Thoracic aorta (tissue), 2 donors: ENCODE measurements at regions not wholly inside any gene's neighbourhood (a gene's known extent, or its start where the extent isn't known, plus 50 kb on each side); places are given as distances from the start of the nearest gene placed in this dataset.

Experiments used
- ATAC-seq: fragments of 150-250 bp; one replicate; pipeline ENCODE4 v1.8.0; 2017; ENCODE audit warnings: low read depth; ENCODE audit not compliant: insufficient number of reproducible peaks, low FRiP score
- DNase-seq: peaks from one replicate; pipeline ENCODE4 v3.0.0-alpha.2; 2020; ENCODE audit warnings: low spot score
- H3K27ac ChIP-seq, 2 donors: fragments of 200-600 bp; sonication (generic); 1 replicate in 1 of 2; 2 replicates in 1 of 2; pipeline ENCODE4 v1.5.1; 2016; ENCODE audit warnings: mild to moderate bottlenecking in 2 of 2, moderate library complexity in 2 of 2
- H3K27me3 ChIP-seq: fragments of 200-600 bp; sonication (generic); replicated peaks from 2 replicates; pipeline ENCODE4 v1.6.0; 2016; ENCODE audit warnings: mild to moderate bottlenecking; ENCODE audit not compliant: insufficient read depth
- H3K36me3 ChIP-seq: fragments of 200-600 bp; sonication (generic); one replicate; pipeline ENCODE4 v1.5.1; 2016
- H3K4me1 ChIP-seq, 2 donors: fragments of 200-600 bp; sonication (generic); 1 replicate in 1 of 2; 2 replicates in 1 of 2; pipeline versions ENCODE4 v1.5.1 to v1.6.0; 2016; ENCODE audit warnings: low read depth in 2 of 2, mild to moderate bottlenecking in 1 of 2; ENCODE audit not compliant: control insufficient read depth in 1 of 2
- H3K4me3 ChIP-seq: fragments of 200-600 bp; sonication (generic); 2 replicates; pipeline ENCODE4 v1.5.1; 2016; ENCODE audit warnings: mild to moderate bottlenecking
- H3K9me3 ChIP-seq: fragments of 200-600 bp; sonication (generic); 2 replicates; pipeline ENCODE4 v1.5.1; 2016
- TF ChIP-seq, protein P1 (sequence below): fragments of 200-600 bp; sonication (generic); IDR thresholded peaks from one replicate; pipeline ENCODE4 v1.5.1; 2019; ENCODE audit warnings: antibody characterized with exemption

GRCh38 chr2:150931451-150931850, 330.2 kb downstream of the RBM43 start:
- Histone ChIP-seq H3K36me3 (no peaks in the 10 kb centered on the region), H3K9me3 (no peaks in the 10 kb centered on the region), H3K27me3 (no peaks in the 10 kb centered on the region), H3K4me1 (no peaks in the 10 kb centered on the region), H3K4me3 (no peak overlapping the region), H3K27ac (no peak overlapping the region)
- TF ChIP-seq, protein P1, sequence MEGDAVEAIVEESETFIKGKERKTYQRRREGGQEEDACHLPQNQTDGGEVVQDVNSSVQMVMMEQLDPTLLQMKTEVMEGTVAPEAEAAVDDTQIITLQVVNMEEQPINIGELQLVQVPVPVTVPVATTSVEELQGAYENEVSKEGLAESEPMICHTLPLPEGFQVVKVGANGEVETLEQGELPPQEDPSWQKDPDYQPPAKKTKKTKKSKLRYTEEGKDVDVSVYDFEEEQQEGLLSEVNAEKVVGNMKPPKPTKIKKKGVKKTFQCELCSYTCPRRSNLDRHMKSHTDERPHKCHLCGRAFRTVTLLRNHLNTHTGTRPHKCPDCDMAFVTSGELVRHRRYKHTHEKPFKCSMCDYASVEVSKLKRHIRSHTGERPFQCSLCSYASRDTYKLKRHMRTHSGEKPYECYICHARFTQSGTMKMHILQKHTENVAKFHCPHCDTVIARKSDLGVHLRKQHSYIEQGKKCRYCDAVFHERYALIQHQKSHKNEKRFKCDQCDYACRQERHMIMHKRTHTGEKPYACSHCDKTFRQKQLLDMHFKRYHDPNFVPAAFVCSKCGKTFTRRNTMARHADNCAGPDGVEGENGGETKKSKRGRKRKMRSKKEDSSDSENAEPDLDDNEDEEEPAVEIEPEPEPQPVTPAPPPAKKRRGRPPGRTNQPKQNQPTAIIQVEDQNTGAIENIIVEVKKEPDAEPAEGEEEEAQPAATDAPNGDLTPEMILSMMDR = no peak
- ATAC-seq (no peak), DNase-seq (no peak)

GRCh38 chr2:150925611-150926010, 336.1 kb downstream of the RBM43 start:
- H3K4me1 ChIP-seq = no peaks in the 10 kb centered on the region

GRCh38 chr2:150924878-150925277, 336.8 kb downstream of the RBM43 start:
- no peak for DNase-seq
- Histone ChIP-seq H3K27ac (no peak overlapping the region), H3K27me3 (no peaks in the 10 kb centered on the region), H3K4me3 (no peak overlapping the region), H3K36me3 (no peaks in the 10 kb centered on the region), H3K4me1 (no peaks in the 10 kb centered on the region), H3K9me3 (no peaks in the 10 kb centered on the region)
- TF ChIP-seq, protein P1 = no peak
- no peak for ATAC-seq

More at GRCh38 chr2:150925611-150926010, 336.1 kb downstream of the RBM43 start:
- TF ChIP-seq, protein P1 = no peak
- no peaks in the 10 kb centered on the region for H3K9me3 ChIP-seq
- DNase-seq (no peak), ATAC-seq (no peak)
- H3K27me3 ChIP-seq = no peaks in the 10 kb centered on the region
- H3K4me3 ChIP-seq = no peak overlapping the region
- H3K36me3 ChIP-seq = no peaks in the 10 kb centered on the region
- H3K27ac ChIP-seq = no peak overlapping the region

GRCh38 chr2:150919901-150920300, 341.8 kb downstream of the RBM43 start:
- no peak overlapping the region for H3K4me3 ChIP-seq
- H3K27ac ChIP-seq = no peak overlapping the region
- no peaks in the 10 kb centered on the region for H3K9me3 ChIP-seq
- ATAC-seq = no peak
- no peaks in the 10 kb centered on the region for H3K36me3 ChIP-seq
- no peaks in the 10 kb centered on the region for H3K4me1 ChIP-seq
- TF ChIP-seq, protein P1 = no peak
- DNase-seq = no peak
- H3K27me3 ChIP-seq = no peaks in the 10 kb centered on the region

- Histone ChIP-seq H3K27me3 (no peaks in the 10 kb centered on the region), H3K4me1 (no peaks in the 10 kb centered on the region), H3K36me3 (no peaks in the 10 kb centered on the region), H3K27ac (no peak overlapping the region), H3K9me3 (no peaks in the 10 kb centered on the region), H3K4me3 (no peak overlapping the region)
- TF ChIP-seq, protein P1 = no peak
- DNase-seq (no peak), ATAC-seq (no peak)
Observed at GRCh38 chr2:150917961-150918713, 343.5 kb downstream of the RBM43 start.
